ENCODE measurements at regions not wholly inside any gene's neighbourhood (a gene's known extent, or its start where the extent isn't known, plus 50 kb on each side); places are given as distances from the start of the nearest gene placed in this dataset.

GRCh38 chr2:105184420-105184819 is 57.1 kb upstream of the GPR45 start:
- TF ChIP-seq CTCF (IDR thresholded peaks at IDR 0.05; ENCODE audit: control extremely low read depth in 1 of 3, insufficient read depth in 1 of 3, low read depth in 1 of 3, low read length in 3 of 3) (no peak), EP300 (IDR thresholded peaks at IDR 0.05; ENCODE audit: borderline replicate concordance in 1 of 2, low read depth in 2 of 2, low read length in 2 of 2) (no peak), POLR2A (IDR thresholded peaks at IDR 0.05; ENCODE audit: control extremely low read depth in 1 of 2, low read depth in 2 of 2, low read length in 2 of 2) (no peak), EZH2 (IDR thresholded peaks at IDR 0.05; ENCODE audit: low read depth, low read length, severe bottlenecking) (no peak), MAX (IDR thresholded peaks at IDR 0.05) (no peak), SP1 (IDR thresholded peaks at IDR 0.05; ENCODE audit: low read depth, low read length) (no peak), TCF12 (IDR thresholded peaks at IDR 0.05; ENCODE audit: low read depth, low read length) (no peak), KDM5A (IDR thresholded peaks at IDR 0.05; ENCODE audit: low read length) (no peak), TAF1 (IDR thresholded peaks at IDR 0.05; ENCODE audit: low read depth, low read length) (no peak), POLR2AphosphoS5 (IDR thresholded peaks at IDR 0.05; ENCODE audit: low read depth, low read length) (no peak), YY1 (IDR thresholded peaks at IDR 0.05; ENCODE audit: low read depth, low read length) (no peak), ATF3 (IDR thresholded peaks at IDR 0.05; ENCODE audit: insufficient read depth, low read depth, low read length) (no peak), RAD21 (IDR thresholded peaks at IDR 0.05 in 1 of 2, conservative IDR thresholded peaks at IDR 0.05 in 1 of 2; ENCODE audit: low read depth in 2 of 2, low read length in 2 of 2) (no peak)
